ENCODE measurements at regions not wholly inside any gene's neighbourhood (a gene's known extent, or its start where the extent isn't known, plus 50 kb on each side); places are given as distances from the start of the nearest gene placed in this dataset.

DNA sequence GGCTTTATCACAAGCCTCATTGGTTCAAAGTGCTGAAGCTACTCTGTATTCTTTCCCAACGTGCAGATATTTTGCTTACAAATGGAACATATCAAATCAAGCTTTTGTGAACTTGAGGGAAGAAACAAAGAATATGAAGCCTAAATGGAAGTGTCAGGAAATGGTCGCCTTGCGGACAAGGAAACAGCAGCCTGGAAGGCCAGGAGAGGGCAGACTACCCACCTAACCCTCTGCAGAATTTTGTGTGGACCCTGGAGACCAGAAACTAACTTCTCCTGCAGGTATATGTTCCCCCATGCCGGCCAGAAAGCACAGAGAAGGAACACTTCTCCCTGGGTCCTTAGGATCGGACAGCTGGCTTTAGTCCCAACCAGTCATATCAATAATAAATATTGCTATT is 1425.8 kb downstream of the PCDH7 start:
- TF ChIP-seq POLR2A (IDR thresholded peaks at IDR 0.05; ENCODE audit: low read depth, low read length) (no peak), TAF1 (IDR thresholded peaks at IDR 0.05; ENCODE audit: borderline replicate concordance, low read depth, low read length) (no peak), POLR2AphosphoS5 (IDR thresholded peaks at IDR 0.05; ENCODE audit: low read depth, low read length) (no peak)
